Stomach (tissue), 8 donors: ENCODE measurements at regions not wholly inside any gene's neighbourhood (a gene's known extent, or its start where the extent isn't known, plus 50 kb on each side); places are given as distances from the start of the nearest gene placed in this dataset.

ENCODE experiments used
- DNase-seq, 2 donors: peaks; one replicate each; pipeline versions ENCODE4 v3.0.0 to v3.0.0-alpha.2; 2013 to 2019
- H3K27ac ChIP-seq, 5 donors: fragments of 200-600 bp in 4 of 5; sonication (generic) in 4 of 5; one replicate each; pipeline ENCODE4 v1.5.1; 2013 to 2019; ENCODE audit warnings: mild to moderate bottlenecking in 1 of 5, moderate library complexity in 1 of 5
- H3K27me3 ChIP-seq, 3 donors: fragments of 200-600 bp; sonication (generic); one replicate each; pipeline ENCODE4 v1.5.1; 2017 to 2019; ENCODE audit warnings: mixed run types in 1 of 3
- H3K36me3 ChIP-seq, 4 donors: fragments of 200-600 bp; sonication (generic); 1 replicate in 3 of 4; 2 replicates in 1 of 4; pipeline ENCODE4 v1.5.1; 2016 to 2019
- H3K4me1 ChIP-seq, 4 donors: fragments of 200-600 bp; sonication (generic); one replicate each; pipeline ENCODE4 v1.5.1; 2016 to 2019
- H3K4me3 ChIP-seq, 4 donors: fragments of 200-600 bp; sonication (generic) in 3 of 4; one replicate each; pipeline ENCODE4 v1.5.1; 2016 to 2019; ENCODE audit warnings: mild to moderate bottlenecking in 1 of 4
- H3K9me3 ChIP-seq, 4 donors: fragments of 200-600 bp; sonication (generic); one replicate each; pipeline ENCODE4 v1.5.1; 2016 to 2019
- CTCF ChIP-seq, 7 experiments: fragments of 450-650 bp in 4 of 7; fragments of 200-600 bp in 3 of 7; sonication (generic) in 3 of 7; IDR thresholded peaks; one replicate each; pipeline ENCODE4 v1.5.1; 2016 to 2019; ENCODE audit warnings: antibody characterized with exemption in 7 of 7, control low read depth in 2 of 7, mild to moderate bottlenecking in 1 of 7
- EP300 ChIP-seq: sonication (generic); formaldehyde crosslinking; IDR thresholded peaks from one replicate; pipeline ENCODE4 v1.6.1; 2017; ENCODE audit warnings: antibody characterized with exemption
- POLR2A ChIP-seq, 4 donors: fragments of 450-650 bp; IDR thresholded peaks; one replicate each; pipeline ENCODE4 v1.6.1; 2016; ENCODE audit warnings: antibody characterized with exemption in 4 of 4, control low read depth in 2 of 4, mild to moderate bottlenecking in 1 of 4, moderate library complexity in 1 of 4
- POLR2AphosphoS5 ChIP-seq, 3 donors: sonication (generic); formaldehyde crosslinking; IDR thresholded peaks; one replicate each; pipeline ENCODE4 v1.6.1; 2016; ENCODE audit warnings: antibody characterized with exemption in 3 of 3
- WGBS, 5 donors: extraction: QIAGEN DNeasy Blood & Tissue Kit in 3 of 5; methylation state at CpG; one replicate each; pipeline versions ENCODE4 v1.1.5 to v1.1.7; 2013 to 2018; 5-methylcytosine and 5-hydroxymethylcytosine counted together
- intact Hi-C: fragments of 100-400 bp; cut with DNase I; formaldehyde crosslinking; loops from one replicate; pipeline ENCODE4 v1.15.1; 2023; ENCODE audit warnings: low total_unique reads
- donor health status: healthy with polysubstance abuse.
- donor health status: Bipolar disorder and iron deficiency.
- donor health status: healthy.

- intact Hi-C loops = no loop called here
Observed at GRCh38 chr5:53427965-53428364, 52.5 kb upstream of the FST start.

GRCh38 chr5:53429706-53430105, 50.7 kb upstream of the FST start:
- Histone ChIP-seq H3K4me1 (no peaks in the 10 kb centered on the region), H3K4me3 (no peak overlapping the region), H3K27ac (no peak overlapping the region), H3K27me3 (no peaks in the 10 kb centered on the region), H3K36me3 (no peaks in the 10 kb centered on the region), H3K9me3 (no peaks in the 10 kb centered on the region)
- TF ChIP-seq EP300 = no peak
- no peak for TF ChIP-seq CTCF (IDR thresholded peaks at IDR 0.05)
- TF ChIP-seq POLR2AphosphoS5 (IDR thresholded peaks at IDR 0.05) = no peak
- TF ChIP-seq POLR2A (IDR thresholded peaks at IDR 0.05) = no peak
- WGBS, 5 donors = 80 to 88% (median 86%) methylated on average over 5 of the region's 5 CpGs
- no peak for DNase-seq
- intact Hi-C loops = no loop called here

More at GRCh38 chr5:53427965-53428364, 52.5 kb upstream of the FST start:
- TF ChIP-seq CTCF (IDR thresholded peaks at IDR 0.05) (no peak), EP300 (no peak), POLR2AphosphoS5 (IDR thresholded peaks at IDR 0.05) (no peak), POLR2A (IDR thresholded peaks at IDR 0.05) (no peak)
- H3K9me3 ChIP-seq = no peaks in the 10 kb centered on the region
- no peaks in the 10 kb centered on the region for H3K4me1 ChIP-seq
- no peak overlapping the region for H3K27ac ChIP-seq
- no peak overlapping the region for H3K4me3 ChIP-seq
- no peaks in the 10 kb centered on the region for H3K27me3 ChIP-seq
- DNase-seq = no peak
- no peaks in the 10 kb centered on the region for H3K36me3 ChIP-seq

- 60 to 75% (median 71%) methylated on average over 5 of the region's 5 CpGs for WGBS, 5 donors
- Histone ChIP-seq H3K27ac (no peak overlapping the region), H3K4me1 (no peaks in the 10 kb centered on the region), H3K9me3 (no peaks in the 10 kb centered on the region), H3K36me3 (no peaks in the 10 kb centered on the region), H3K27me3 (no peaks in the 10 kb centered on the region), H3K4me3 (no peak overlapping the region)
- TF ChIP-seq CTCF (IDR thresholded peaks at IDR 0.05) (peak in 2 of 7 experiments; percentile 26 to 29), EP300 (no peak)
- DNase-seq = peak in 1 of 2 donors; percentile 29
- intact Hi-C loops = no loop called here
Observed at GRCh38 chr5:53430618-53431252, 49.7 kb upstream of the FST start.
